ENCODE measurements at regions not wholly inside any gene's neighbourhood (a gene's known extent, or its start where the extent isn't known, plus 50 kb on each side); places are given as distances from the start of the nearest gene placed in this dataset.

GRCh38 chr1:222290866-222291265 lies 257.0 kb downstream of the HHIPL2 start:
- no peak for DNase-seq (ENCODE audit: low read depth in 2 of 2)

GRCh38 chr1:222288053-222288452 lies 259.9 kb downstream of the HHIPL2 start:
- DNase-seq (ENCODE audit: low read depth in 2 of 2) = no peak

DNA sequence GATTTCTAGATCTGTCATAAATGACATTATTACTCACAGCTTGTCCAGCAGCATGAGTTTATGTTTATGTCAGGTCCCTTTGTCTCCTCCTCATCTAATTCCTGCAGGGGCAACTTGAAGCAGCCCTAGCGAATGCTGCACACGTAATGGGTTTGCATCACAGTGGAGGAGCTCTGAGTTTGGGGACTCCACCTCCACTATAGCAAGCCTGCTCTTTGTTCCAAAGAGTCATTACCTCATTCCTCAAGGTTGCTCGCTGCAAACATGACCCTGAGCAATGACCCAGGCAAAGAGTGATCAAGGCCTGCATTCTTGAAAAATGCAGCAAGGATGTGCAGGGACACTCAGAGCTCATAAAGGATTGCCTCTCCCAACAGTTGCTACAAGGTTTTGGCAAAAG lies 261.9 kb downstream of the HHIPL2 start:
- no peak for DNase-seq (ENCODE audit: low read depth in 2 of 2)

DNA sequence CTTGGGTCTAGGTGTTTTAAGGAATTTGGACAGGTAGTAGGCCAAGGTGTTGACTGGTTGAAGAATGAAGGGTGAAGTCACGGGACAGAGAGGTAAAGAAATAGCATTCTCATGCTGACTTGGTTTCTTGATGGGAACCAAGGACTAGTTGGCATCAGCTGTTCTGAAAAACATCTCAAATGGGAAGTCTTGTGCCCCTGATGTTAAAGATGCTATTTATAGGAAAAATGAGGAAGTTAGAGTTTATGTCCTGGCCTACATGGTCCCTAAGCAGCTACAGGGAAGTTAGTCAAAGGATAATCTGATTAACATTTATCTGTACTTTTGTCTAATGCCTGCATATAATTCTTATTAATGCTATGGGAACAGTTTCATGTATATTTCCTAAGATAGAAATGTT lies 262.4 kb downstream of the HHIPL2 start:
- no peak for DNase-seq (ENCODE audit: low read depth in 2 of 2)

- DNase-seq (ENCODE audit: low read depth in 2 of 2) = no peak
Measured at GRCh38 chr1:222284466-222284865, 263.4 kb downstream of the HHIPL2 start.

- no peak for DNase-seq (ENCODE audit: low read depth in 2 of 2)
Measured at GRCh38 chr1:222283147-222283768, 264.6 kb downstream of the HHIPL2 start.

- no peak for DNase-seq (ENCODE audit: low read depth in 2 of 2)
Measured at GRCh38 chr1:222279591-222279990, 268.3 kb downstream of the HHIPL2 start.

- no peak for DNase-seq (ENCODE audit: low read depth in 2 of 2)
Measured at GRCh38 chr1:222278501-222278900, 269.4 kb downstream of the HHIPL2 start.

DNA sequence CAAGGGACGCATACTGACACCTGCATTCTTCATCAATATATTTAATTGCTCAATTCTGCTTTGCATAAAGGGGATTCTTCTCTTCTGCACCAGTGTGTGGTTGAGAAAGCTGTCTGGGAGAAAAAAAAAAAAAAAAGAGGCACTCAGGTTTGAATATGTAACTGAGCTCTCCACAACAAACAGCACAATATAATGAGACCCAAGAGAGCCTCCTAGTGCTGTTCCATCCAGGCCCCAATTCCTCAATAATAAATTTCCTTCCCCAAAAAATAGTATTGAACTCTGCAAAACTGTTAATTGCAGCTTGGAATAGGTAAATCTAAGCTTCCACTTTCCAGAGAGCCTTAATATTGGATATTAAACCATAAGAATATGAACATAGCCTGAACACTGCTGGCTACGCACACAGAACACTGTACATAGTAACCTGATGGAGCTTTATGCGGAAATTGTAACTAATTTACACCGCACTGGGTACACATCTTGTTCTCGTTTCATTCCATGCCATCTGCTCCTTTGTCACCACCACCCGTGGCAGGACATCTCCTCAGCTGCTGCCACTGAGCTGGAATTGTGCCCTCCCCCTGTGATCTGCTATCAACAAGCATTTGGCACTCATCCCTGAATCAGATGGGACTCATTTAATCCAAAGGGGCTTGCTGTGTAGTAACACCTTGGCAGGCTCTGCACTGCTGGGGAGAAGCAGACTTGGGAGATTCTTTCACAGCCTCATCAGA lies 272.0 kb downstream of the HHIPL2 start:
- no peak for DNase-seq (ENCODE audit: low read depth in 2 of 2)

DNA sequence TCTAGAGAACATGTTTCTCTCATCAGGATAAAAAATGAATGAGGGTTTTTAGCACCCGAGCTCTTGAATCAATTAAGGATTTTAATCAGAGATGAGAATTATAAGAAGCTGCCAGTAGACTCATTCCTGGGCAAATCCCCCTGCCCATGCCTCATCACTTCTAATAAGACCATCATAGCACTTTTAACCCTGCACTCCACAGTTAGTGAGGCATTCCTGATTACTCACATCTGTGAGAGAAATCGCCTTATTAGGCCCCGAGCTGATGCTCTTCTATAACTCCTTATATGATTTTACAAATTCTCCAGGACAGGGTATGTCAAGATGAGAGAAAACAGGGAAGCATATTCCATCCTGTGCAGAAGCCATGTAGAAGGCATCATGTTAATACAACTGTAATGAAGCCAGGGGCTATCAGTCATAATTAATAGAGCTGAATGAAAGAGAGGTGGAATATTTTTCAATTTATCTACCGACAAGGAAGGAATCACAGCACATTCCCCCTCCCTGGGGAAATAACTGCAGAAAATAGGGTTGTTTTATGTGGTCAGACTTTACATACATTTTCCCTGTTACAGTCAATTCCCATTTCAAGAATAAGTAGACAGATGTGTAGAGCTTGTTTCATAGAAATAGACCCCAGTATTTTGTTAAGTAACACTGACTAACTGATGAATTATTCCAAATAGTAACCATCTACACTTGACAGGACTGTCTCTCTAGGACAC lies 272.7 kb downstream of the HHIPL2 start:
- no peak for DNase-seq (ENCODE audit: low read depth in 2 of 2)

- DNase-seq (ENCODE audit: low read depth in 2 of 2) = no peak
Measured at GRCh38 chr1:222266223-222267196, 281.4 kb downstream of the HHIPL2 start.

DNA sequence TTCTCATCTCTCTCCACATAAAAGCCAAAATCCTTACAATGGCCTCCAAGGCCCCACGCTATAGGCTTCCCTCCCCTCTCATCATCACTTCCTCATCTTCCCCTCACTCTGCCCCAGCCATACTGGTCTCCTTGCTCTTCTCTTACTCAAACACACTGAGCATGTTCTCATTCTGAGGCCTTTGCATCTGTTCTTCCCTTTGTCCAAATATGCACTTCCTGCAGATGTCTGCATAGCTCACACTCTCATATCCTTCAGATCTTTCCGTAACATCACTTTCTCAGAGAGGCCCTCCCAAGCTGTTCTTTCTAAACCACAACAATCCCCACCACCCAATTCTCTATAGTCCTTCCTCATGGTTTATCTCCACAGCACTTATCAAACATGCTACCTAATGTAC lies 284.1 kb downstream of the HHIPL2 start:
- no peak for DNase-seq (ENCODE audit: low read depth in 2 of 2)

DNA sequence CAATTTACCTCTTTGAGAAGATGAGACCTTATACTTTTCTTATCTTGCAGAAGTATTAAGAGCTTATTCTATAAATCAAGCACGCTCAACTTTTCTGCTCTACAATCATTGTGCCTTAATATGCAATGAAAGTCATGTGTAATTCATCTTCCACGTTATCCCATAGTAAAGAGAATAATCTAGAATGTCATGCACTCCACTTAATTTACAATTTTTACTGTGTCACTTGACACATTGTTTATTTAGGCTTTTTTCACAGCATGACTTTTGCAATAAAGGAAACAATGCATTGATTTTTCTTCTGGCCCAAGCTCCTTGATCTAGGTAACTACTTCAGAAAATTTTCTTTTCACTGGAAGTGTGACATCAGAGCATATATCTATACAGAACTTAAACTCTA lies 290.9 kb downstream of the HHIPL2 start:
- no peak for DNase-seq (ENCODE audit: low read depth in 2 of 2)

DNA sequence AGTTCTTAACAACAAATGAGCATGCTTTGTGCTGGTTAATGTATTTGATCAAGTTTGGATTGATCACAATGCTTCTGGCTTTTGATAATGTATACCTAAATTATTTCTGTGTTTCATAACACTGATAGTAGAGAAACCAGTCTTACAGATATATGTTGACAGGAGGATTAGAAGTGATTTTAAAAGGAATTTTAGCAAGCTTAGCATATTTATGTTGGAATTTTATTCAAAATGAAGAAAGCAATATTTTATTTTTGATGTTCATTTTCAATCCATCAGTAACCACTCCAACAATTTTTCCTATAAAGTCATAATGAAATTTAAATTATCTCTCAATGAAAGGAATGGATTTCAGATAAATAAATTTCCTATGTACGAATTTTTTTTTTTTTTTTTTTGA lies 291.8 kb downstream of the HHIPL2 start:
- DNase-seq (ENCODE audit: low read depth in 2 of 2) = no peak

GRCh38 chr1:222252788-222253187 lies 295.1 kb downstream of the HHIPL2 start:
- DNase-seq (ENCODE audit: low read depth in 2 of 2) = no peak

- DNase-seq (ENCODE audit: low read depth in 2 of 2) = no peak
Measured at GRCh38 chr1:222251847-222252246, 296.1 kb downstream of the HHIPL2 start.

GRCh38 chr1:222250376-222250775 lies 297.5 kb downstream of the HHIPL2 start:
- DNase-seq (ENCODE audit: low read depth in 2 of 2) = no peak

GRCh38 chr1:222247811-222248310 lies 300.0 kb downstream of the HHIPL2 start:
- DNase-seq (ENCODE audit: low read depth in 2 of 2) = no peak

DNA sequence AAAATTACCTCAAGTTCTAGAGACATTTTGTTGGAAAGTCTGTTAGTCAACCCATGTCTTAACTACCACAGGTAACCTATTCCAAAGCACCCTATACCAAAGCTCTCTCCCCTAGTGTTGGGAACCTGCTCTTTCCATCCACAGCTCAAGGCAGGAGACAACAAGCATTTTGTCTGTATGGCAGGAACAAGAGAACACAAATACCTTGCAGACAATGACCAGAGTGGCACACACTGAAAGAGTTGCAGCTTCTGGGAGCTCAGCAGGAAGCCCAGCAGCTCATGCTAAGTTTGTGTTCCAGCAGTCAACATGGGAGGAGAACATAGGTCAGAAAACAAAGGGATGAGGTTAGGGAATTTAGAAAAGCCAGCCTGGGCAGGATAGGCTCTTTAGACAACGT lies 300.8 kb downstream of the HHIPL2 start:
- DNase-seq (ENCODE audit: low read depth in 2 of 2) = no peak

- no peak for DNase-seq (ENCODE audit: low read depth in 2 of 2)
Measured at GRCh38 chr1:222243902-222244301, 304.0 kb downstream of the HHIPL2 start.

GRCh38 chr1:222242492-222242891 lies 305.4 kb downstream of the HHIPL2 start:
- no peak for DNase-seq (ENCODE audit: low read depth in 2 of 2)

GRCh38 chr1:222241410-222241809 lies 306.5 kb downstream of the HHIPL2 start:
- DNase-seq (ENCODE audit: low read depth in 2 of 2) = no peak

Data from activated CD4-positive, alpha-beta T cell treated with anti-CD3 and anti-CD28 coated beads for 24 hours (primary cell).